Heart right ventricle (tissue), 16 donors: ENCODE measurements at regions not wholly inside any gene's neighbourhood (a gene's known extent, or its start where the extent isn't known, plus 50 kb on each side); places are given as distances from the start of the nearest gene placed in this dataset.

Experiments
- ATAC-seq, 8 donors: fragments of 200-7000 bp; cut with Tn5 transposase; one replicate each; pipeline ENCODE4 v1.9.1; 2020; ENCODE audit warnings: mild to moderate bottlenecking in 8 of 8, moderate library complexity in 8 of 8, moderate number of reproducible peaks in 1 of 8
- DNase-seq, 2 donors: peaks; one replicate each; pipeline ENCODE4 v3.0.0-alpha.2; 2020
- H3K27ac ChIP-seq, 10 donors: fragments of 200-600 bp; sonication (generic) in 2 of 10; one replicate each; pipeline versions ENCODE4 v1.5.0 to v1.8.0; 2020 to 2022; ENCODE audit warnings: mild to moderate bottlenecking in 3 of 10
- H3K27me3 ChIP-seq, 7 donors: fragments of 200-600 bp; one replicate each; pipeline ENCODE4 v1.8.0; 2021 to 2022; ENCODE audit warnings: mild to moderate bottlenecking in 2 of 7
- H3K36me3 ChIP-seq, 9 donors: fragments of 200-600 bp; sonication (generic) in 1 of 9; one replicate each; pipeline versions ENCODE4 v1.5.0 to v1.8.0; 2020 to 2022; ENCODE audit warnings: mild to moderate bottlenecking in 2 of 9
- H3K4me1 ChIP-seq, 9 donors: fragments of 200-600 bp; sonication (generic) in 1 of 9; one replicate each; pipeline versions ENCODE4 v1.5.0 to v1.8.0; 2020 to 2022; ENCODE audit warnings: mild to moderate bottlenecking in 4 of 9
- H3K4me3 ChIP-seq, 10 donors: fragments of 200-600 bp; sonication (generic) in 2 of 10; one replicate each; pipeline versions ENCODE4 v1.5.0 to v1.8.0; 2020 to 2022; ENCODE audit warnings: mild to moderate bottlenecking in 7 of 10, moderate library complexity in 2 of 10
- H3K9me3 ChIP-seq, 11 donors: fragments of 200-600 bp in 10 of 11; sonication (generic) in 2 of 11; one replicate each; pipeline versions ENCODE4 v1.5.0 to v1.8.0; 2013 to 2022; ENCODE audit warnings: mild to moderate bottlenecking in 2 of 11, control low read depth in 1 of 11, moderate library complexity in 1 of 11
- WGBS, 2 donors: extraction: QIAGEN DNeasy Blood & Tissue Kit; methylation state at CpG; one replicate each; pipeline ENCODE4 v1.1.7; 2013; ENCODE audit warnings: inconsistent platforms in 1 of 2; 5-methylcytosine and 5-hydroxymethylcytosine counted together
- intact Hi-C, 10 donors: fragments of 100-400 bp; cut with DNase I; formaldehyde crosslinking; loops; one replicate each; pipeline versions ENCODE4 v1.11.1 to v1.14.2; 2022
- TF ChIP-seq, protein P1 (sequence below), 9 donors: fragments of 200-600 bp; sonication (generic) in 2 of 9; IDR thresholded peaks; one replicate each; pipeline versions ENCODE4 v1.5.0 to v1.8.0; 2021 to 2022; ENCODE audit warnings: antibody characterized with exemption in 9 of 9, mild to moderate bottlenecking in 5 of 9, moderate library complexity in 1 of 9
- donor health status: Arrhythmogenic right ventricular cardiomyopathy.
- donor health status: ischemic (EF 13 %, LVEDD 7.1; RV severe dilation, severe dysfunction).
- donor health status: healthy with polysubstance abuse.
- donor health status: DM: no; HTN: yes; CAD: no.
- donor health status: DM: no; HTN: no; CAD: no.
- donor health status: ischemic (EF 25% LVEDD 6.9; RV normal size, moderate dysfunction).
- donor health status: ischemic (EF 25% LVEDD 5.7; RV mildly dilated, moderate dysfunction).
- donor health status: healthy.
- donor health status: DM: yes; HTN: yes; CAD: no.
- donor health status: Ischemic cardiomyopathy.
- donor health status: ischemic (EF 35%, LVEDD 5.7; RV mildly dilated, moderate dysfunction).
- donor health status: nonischemic (EF 11% LVEDD 7.7; RV severe dilation, severe dysfunction).
- donor health status: DM: yes; HTN: yes; CAD: no.
- donor health status: PGD.
- donor health status: ischemic (EF 29% LVEDD 5.4; RV normal size, mild dysfunction).
- donor health status: nonischemic (EF 23%, LVEDD 6.1; RV moderate dilation, normal function).

DNA sequence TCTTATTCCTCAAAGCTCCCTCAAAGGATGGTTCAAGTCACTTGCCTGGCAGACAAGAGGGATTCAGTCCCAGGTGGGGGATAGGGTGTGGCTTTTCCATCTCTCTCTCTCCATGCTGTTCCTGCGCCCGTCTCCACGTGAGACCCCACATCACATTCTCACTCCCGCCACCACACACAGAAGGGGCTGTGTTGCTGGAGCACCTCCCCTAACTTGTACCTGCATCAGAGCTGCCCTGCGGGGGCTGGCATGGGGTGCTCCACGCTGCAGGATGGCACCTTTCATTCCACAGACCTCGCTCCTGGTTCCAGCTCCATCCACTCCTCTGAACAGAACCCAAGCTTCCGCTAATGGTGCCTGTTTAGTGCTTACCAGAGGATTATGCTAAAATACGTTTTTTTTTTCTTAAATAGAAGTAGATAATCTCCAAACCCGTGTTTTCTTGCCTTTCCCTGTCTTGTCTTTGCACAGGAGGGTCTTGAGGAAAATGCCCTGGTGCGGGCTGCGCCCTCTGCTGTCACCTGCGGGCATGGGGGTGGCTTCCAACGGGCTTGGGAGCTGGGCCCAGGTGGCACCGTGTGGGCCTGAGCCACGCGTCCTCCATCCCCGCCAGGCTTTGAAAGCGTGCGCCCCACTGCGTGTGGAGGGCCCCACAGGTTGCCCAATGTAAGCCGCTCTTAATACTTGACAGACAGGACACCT is 985.6 kb downstream of the BRD1 start:
- no peak for DNase-seq
- 81 to 87% methylated on average over 22 of the region's 22 CpGs for WGBS, 2 donors
- no peaks in the 10 kb centered on the region for H3K4me1 ChIP-seq

DNA sequence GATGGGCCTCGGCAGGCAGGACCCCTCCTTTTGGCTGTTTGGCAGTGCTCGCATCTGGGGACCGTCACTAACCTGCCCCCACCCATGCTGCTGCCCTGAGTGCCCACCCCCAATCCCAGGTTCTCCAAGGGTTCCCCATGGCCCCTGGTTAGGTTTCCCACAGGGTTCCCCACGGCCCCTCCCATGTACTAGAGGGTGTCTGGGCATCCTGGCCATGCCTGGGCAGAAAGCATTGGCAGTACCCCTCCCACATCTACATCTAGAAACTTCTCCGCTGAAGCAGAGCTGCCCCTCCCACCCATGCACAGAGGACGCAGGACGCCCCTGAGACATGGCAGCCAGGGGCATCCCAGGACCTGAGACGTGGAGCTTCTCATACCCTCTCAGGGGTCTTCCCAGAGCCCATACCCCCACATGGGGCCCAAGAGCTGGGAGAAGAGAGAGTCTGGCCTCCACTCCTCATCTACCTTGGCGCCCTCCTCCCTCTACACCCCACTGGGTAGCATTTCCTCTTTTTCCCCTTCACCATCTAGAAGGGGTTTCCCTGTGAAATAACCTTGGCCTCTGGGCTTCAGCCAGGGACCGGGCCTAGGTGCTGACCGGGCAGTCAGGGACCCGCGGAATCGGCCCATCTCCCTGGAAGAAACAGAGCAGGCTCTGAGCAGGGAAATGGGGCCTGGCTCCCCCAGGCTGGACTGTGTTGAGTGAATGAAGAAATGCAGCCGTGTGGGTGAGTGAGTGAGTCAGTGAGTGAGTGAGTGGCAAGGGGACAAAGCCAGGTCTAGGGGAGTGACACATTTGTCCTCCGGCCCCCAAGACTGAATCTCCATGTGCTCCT is 987.3 kb downstream of the BRD1 start:
- Histone ChIP-seq H3K4me1 (no peaks in the 10 kb centered on the region), H3K4me3 (no peak overlapping the region), H3K27me3 (peaks cover 0 to 31% (median 12%) of the 10 kb centered on the region in 7 donors), H3K27ac (no peak overlapping the region), H3K9me3 (peaks cover 0 to 11% (median 0%) of the 10 kb centered on the region in 11 donors), H3K36me3 (no peaks in the 10 kb centered on the region)
- WGBS, 2 donors, result 82 to 83% methylated on average over 16 of the region's 16 CpGs
- ATAC-seq, result no peak
- intact Hi-C loops, result no loop called here
- TF ChIP-seq, protein P1, sequence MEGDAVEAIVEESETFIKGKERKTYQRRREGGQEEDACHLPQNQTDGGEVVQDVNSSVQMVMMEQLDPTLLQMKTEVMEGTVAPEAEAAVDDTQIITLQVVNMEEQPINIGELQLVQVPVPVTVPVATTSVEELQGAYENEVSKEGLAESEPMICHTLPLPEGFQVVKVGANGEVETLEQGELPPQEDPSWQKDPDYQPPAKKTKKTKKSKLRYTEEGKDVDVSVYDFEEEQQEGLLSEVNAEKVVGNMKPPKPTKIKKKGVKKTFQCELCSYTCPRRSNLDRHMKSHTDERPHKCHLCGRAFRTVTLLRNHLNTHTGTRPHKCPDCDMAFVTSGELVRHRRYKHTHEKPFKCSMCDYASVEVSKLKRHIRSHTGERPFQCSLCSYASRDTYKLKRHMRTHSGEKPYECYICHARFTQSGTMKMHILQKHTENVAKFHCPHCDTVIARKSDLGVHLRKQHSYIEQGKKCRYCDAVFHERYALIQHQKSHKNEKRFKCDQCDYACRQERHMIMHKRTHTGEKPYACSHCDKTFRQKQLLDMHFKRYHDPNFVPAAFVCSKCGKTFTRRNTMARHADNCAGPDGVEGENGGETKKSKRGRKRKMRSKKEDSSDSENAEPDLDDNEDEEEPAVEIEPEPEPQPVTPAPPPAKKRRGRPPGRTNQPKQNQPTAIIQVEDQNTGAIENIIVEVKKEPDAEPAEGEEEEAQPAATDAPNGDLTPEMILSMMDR (IDR thresholded peaks at IDR 0.05), result no peak
- no peak for DNase-seq

More for the DNA sequence above, 985.6 kb downstream of the BRD1 start:
- H3K4me3 ChIP-seq, result no peak overlapping the region
- no peaks in the 10 kb centered on the region for H3K36me3 ChIP-seq
- TF ChIP-seq, protein P1 (IDR thresholded peaks at IDR 0.05), result no peak
- H3K27me3 ChIP-seq, result peaks cover 0 to 35% (median 10%) of the 10 kb centered on the region in 7 donors
- no peak overlapping the region for H3K27ac ChIP-seq
- ATAC-seq, result no peak
- peaks cover 0 to 7% (median 0%) of the 10 kb centered on the region in 11 donors for H3K9me3 ChIP-seq
- intact Hi-C loops, result no loop called here

DNA sequence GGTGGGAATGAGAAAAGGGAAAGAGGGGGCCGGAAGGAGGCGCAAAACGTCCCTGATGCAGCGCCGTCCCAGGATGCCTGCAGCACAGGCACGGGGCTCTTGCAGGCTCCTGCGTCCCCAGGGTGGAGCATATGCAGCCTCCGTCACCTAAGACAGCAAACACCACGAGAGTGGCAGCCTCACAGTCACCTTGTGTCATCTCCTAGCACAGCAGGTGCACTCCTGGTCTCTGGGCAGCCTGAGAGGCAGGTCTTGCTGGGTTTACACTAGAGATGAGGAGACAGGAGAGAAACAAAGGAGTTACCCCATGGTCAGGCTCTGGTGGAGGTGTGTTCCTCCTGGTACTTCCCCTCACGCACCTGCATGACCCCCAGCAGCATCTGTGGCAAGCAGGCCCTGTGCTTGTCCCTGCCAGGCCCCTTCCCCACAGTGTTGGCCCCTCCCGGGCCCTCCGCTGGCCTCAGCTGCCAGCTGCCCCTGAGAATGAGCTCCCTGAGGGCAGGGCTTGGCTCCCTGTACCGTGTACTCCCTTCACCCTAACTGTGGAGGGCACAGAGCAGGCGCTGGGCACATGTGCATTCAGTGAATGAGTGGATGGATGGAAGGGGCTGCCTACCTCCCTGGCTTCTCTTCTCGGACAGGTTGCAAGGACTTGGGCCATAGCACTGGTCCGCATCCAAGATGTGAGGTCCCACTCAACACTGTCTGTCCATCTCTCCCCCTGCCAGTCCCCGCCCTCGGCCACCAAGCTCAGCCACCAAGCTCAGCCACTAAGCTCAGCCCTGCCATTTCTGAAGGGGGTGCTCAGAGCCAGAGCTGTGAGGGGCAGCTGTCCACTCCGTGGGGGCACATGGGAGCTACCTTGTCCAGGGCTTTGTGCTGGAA is 988.6 kb downstream of the BRD1 start:
- TF ChIP-seq, protein P1 (IDR thresholded peaks at IDR 0.05), result no peak
- Histone ChIP-seq H3K4me1 (no peaks in the 10 kb centered on the region), H3K27ac (no peak overlapping the region), H3K27me3 (peaks cover 0 to 24% (median 9%) of the 10 kb centered on the region in 7 donors), H3K4me3 (no peak overlapping the region), H3K9me3 (peaks cover 0 to 11% (median 0%) of the 10 kb centered on the region in 11 donors), H3K36me3 (no peaks in the 10 kb centered on the region)
- DNase-seq (no peak), ATAC-seq (no peak)
- intact Hi-C loops, result no loop called here
- WGBS, 2 donors, result 69 to 73% methylated on average over 19 of the region's 19 CpGs

DNA sequence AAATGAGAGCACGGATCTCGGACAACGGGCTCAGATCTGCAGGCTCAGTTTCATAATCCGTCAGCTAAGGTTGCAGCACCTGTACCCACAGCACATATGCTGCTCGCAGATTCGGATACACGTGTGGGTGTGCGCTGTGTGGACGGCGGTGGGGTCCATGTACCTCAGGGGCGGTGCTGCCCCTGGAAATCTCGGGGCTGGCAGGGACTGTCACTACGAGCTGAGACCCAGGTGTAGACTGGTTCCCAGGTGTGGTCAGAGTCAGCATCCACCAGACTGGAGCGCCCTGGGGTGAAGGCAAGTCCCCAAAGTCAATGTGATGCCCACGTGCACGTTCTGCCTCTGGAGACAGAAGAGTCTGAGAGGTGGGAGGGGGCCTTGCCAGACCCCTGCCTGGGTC is 989.3 kb downstream of the BRD1 start:
- DNase-seq (no peak), ATAC-seq (no peak)
- TF ChIP-seq, protein P1 (IDR thresholded peaks at IDR 0.05), result no peak
- H3K4me3 ChIP-seq, result no peak overlapping the region
- no peak overlapping the region for H3K27ac ChIP-seq
- H3K9me3 ChIP-seq, result peaks cover 0 to 11% (median 0%) of the 10 kb centered on the region in 11 donors
- no peaks in the 10 kb centered on the region for H3K36me3 ChIP-seq
- peaks cover 0 to 19% (median 8%) of the 10 kb centered on the region in 7 donors for H3K27me3 ChIP-seq
- intact Hi-C loops, result no loop called here
- no peaks in the 10 kb centered on the region for H3K4me1 ChIP-seq
- WGBS, 2 donors, result 83 to 84% methylated on average over 16 of the region's 16 CpGs
